GM12865 (cell line): ENCODE measurements at regions not wholly inside any gene's neighbourhood (a gene's known extent, or its start where the extent isn't known, plus 50 kb on each side); places are given as distances from the start of the nearest gene placed in this dataset.
A peak's percentile ranks its signal among the peaks of the same experiment; 100 is the strongest.
"Not testable (repeated sequence)": the region's sequence is repeated elsewhere in the genome, so short reads cannot be mapped to it uniquely, and the experiment has no call there.

ENCODE experiments used
- DNase-seq: peaks from one replicate; pipeline ENCODE4 v3.0.0; 2010; ENCODE audit warnings: low read depth
- H3K4me3 ChIP-seq: 2 replicates; pipeline ENCODE4 v1.5.1; 2011; ENCODE audit warnings: mild to moderate bottlenecking, low read depth, low read length, control low read depth
- TF ChIP-seq, protein P1 (sequence below): IDR thresholded peaks from 2 replicates; pipeline ENCODE4 v1.5.1; 2011; ENCODE audit warnings: low read length, control low read depth, low read depth, inconsistent platforms; ENCODE audit not compliant: insufficient read depth; ENCODE audit errors: missing control alignments

DNA sequence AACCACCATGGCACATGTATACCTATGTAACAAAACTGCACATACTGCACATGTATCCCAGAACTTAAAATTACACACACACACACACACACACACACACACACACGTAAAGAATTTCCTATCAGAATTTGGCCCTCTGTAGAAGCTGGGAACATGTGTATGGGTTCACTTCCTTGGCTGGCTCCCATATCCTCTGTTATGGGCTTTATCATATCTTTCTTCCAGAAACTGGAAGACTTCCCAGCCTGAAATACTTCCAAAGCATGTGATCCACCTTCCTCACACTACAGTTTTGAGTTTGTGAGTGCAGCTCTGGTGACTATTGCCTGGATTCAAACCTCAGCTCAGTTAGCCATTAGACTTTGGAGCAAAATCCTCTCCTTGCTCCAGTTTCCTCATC, 78.6 kb upstream of the GDNF start:
- no peak for DNase-seq
- no peak overlapping the region for H3K4me3 ChIP-seq
- TF ChIP-seq, protein P1, sequence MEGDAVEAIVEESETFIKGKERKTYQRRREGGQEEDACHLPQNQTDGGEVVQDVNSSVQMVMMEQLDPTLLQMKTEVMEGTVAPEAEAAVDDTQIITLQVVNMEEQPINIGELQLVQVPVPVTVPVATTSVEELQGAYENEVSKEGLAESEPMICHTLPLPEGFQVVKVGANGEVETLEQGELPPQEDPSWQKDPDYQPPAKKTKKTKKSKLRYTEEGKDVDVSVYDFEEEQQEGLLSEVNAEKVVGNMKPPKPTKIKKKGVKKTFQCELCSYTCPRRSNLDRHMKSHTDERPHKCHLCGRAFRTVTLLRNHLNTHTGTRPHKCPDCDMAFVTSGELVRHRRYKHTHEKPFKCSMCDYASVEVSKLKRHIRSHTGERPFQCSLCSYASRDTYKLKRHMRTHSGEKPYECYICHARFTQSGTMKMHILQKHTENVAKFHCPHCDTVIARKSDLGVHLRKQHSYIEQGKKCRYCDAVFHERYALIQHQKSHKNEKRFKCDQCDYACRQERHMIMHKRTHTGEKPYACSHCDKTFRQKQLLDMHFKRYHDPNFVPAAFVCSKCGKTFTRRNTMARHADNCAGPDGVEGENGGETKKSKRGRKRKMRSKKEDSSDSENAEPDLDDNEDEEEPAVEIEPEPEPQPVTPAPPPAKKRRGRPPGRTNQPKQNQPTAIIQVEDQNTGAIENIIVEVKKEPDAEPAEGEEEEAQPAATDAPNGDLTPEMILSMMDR = no peak

DNA sequence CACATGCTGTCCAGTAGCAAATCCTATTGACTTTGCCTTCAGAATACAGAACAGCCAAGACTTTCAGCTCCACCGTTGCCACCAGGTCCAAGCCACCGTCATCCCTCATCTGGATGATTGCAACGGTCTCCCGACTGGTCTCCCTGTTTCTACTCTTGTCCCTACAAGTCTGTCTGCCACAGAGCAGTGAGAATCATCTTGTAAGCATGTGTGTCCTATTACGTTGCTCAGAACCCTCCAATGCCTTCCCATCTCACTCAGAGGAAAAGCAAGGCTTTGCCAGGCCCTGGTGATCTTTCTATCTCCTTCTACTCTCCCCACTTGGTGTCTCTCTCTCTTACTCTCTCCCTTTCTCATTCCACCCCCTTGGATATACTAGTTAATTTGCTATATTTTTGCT, 76.7 kb upstream of the GDNF start:
- DNase-seq = no peak
- no peak overlapping the region for H3K4me3 ChIP-seq
- TF ChIP-seq, protein P1 = no peak

DNA sequence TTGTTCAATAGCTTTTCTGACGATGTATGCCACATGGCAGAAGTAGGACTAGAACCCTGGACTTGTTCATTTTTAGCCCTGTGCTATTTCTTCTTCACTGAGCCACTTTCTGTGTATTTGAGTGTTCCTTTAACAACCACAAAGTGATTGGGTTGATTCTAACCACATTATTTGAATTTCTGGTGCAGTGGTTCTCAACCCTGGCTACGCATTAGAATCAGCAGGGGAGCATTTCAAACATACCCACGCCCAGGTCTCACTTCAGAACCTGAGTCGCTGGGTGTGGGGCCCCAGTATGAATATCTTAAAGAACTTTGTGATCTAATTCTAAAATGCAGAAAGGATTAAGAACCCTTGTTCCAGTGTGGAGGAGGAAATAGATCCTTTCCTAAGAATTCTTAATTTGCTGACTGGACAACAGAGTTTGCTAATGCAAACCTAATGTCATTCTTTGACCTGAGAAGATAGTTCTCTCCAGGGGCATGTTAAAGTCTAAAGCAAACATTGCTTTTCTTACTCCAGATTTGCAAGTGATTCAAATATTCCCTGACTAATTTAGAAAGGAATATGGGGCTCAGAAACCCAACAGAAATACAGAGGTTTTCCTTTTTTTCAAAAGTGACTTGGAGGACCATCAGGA, 75.4 kb upstream of the GDNF start:
- DNase-seq = peak; percentile 22
- TF ChIP-seq, protein P1 = no peak
- no peak overlapping the region for H3K4me3 ChIP-seq

DNA sequence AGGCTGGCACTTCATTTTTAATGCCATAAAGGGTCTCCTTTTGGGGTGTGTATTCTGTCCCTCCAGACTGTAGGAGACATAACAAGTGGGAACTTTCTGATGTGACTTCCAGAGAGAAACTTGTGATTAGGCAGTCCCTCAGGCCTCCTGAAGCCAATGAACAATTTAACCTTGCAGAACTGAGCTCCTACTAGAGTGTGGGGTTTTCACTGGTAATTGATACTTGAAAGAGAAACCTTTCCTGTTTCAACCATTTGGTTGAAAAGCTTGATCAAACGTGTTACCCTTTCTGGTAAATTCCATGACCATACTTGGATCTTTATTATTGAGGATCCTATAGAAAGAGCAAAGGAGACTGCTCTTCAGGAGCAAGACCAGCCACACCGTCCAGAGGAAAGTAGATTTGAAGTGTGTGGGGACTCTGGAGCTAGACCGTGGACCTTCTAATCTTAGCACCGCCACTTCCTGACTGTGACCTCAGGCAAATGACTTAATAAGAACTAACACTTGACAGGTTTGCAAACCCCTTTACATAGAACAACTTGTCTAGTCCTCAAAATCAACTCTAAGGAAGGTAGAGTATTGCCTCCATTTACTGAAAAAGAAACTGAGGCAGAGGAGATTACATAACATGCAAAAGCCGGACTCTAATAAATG, 69.9 kb upstream of the GDNF start:
- DNase-seq = peak; percentile 35

DNA sequence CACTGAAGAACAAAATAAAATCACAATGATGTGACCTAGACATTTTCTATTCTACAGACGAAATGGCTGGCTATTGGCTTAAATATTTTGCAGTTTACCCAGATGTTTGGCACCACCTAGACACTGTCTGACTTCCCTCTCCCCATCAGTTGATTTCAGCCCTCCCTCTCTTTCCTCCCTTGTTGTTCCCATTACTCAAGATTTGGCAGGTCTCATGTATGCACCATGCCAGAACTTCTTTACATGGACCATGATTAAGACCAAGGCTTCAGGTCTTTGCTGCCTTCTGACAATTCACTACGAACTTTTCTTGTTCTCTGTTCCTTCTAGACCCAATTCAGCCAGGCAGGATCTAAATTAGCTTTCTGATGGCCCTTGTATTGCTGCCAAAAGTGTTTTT, 66.6 kb upstream of the GDNF start:
- no peak for DNase-seq
- TF ChIP-seq, protein P1 = no peak
- no peak overlapping the region for H3K4me3 ChIP-seq

More for the DNA sequence above, 69.9 kb upstream of the GDNF start:
- not testable (repeated sequence) for H3K4me3 ChIP-seq

DNA sequence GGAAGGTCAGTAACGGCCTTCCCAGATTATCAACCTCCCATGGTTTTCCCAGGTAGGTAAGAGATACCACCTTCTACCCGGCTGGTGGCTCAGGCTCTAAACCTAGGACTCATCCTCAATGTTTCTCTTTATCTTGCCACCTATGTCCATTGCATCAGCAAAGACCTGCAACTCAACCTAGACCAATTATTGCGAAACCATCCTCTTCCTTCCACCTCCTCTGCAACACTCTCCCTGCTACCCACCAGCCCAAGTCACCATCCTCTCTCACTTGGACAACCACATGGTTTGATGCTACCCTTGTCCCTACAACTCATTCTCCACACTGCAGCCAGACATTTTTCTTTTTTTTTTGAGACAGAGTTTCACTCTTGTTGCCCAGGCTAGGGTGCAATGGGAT, 65.4 kb upstream of the GDNF start:
- DNase-seq = no peak
- no peak overlapping the region for H3K4me3 ChIP-seq
- TF ChIP-seq, protein P1 = no peak

DNA sequence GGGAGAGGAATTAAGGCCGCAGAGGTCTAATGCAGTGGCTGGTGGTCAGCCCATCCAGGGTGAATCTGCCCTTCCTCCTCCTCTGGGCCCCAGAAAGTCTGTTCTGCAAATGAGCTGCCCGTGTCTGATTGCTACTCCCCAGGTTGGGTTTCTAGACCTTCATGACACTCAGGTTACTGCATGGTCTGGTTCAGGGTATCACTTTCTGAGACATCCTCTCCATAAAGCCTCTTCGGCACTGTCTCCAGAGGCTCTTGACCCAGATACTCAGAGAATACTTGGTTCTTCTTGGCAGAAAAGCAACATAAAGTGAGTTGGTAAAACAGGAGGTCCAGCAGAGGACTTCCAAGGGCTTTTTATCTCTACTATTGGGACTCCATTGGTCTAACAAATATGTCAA, 62.5 kb upstream of the GDNF start:
- no peak overlapping the region for H3K4me3 ChIP-seq
- DNase-seq = no peak
- TF ChIP-seq, protein P1 = no peak
